Spleen (tissue), 11 donors: ENCODE measurements at regions not wholly inside any gene's neighbourhood (a gene's known extent, or its start where the extent isn't known, plus 50 kb on each side); places are given as distances from the start of the nearest gene placed in this dataset.

Source experiments
- DNase-seq: peaks from one replicate; pipeline ENCODE4 v3.0.0-alpha.2; 2020
- H3K27ac ChIP-seq, 8 donors: fragments of 200-600 bp; sonication (generic) in 7 of 8; 1 replicate in 4 of 8; 2 replicates in 4 of 8; pipeline versions ENCODE4 v1.5.0 to v1.8.0; 2016 to 2021; ENCODE audit warnings: inconsistent platforms in 4 of 8, mild to moderate bottlenecking in 4 of 8, moderate library complexity in 1 of 8
- H3K27me3 ChIP-seq, 7 donors: fragments of 200-600 bp; sonication (generic) in 6 of 7; replicated peaks in 1 of 7; 1 replicate in 4 of 7; 2 replicates in 3 of 7; pipeline versions ENCODE4 v1.5.0 to v1.8.0; 2016 to 2021; ENCODE audit warnings: inconsistent platforms in 3 of 7, mild to moderate bottlenecking in 1 of 7
- H3K36me3 ChIP-seq, 6 donors: fragments of 200-600 bp; sonication (generic) in 5 of 6; 1 replicate in 4 of 6; 2 replicates in 2 of 6; pipeline versions ENCODE4 v1.5.0 to v1.8.0; 2016 to 2021; ENCODE audit warnings: inconsistent platforms in 2 of 6
- H3K4me1 ChIP-seq, 6 donors: fragments of 200-600 bp; sonication (generic) in 5 of 6; 1 replicate in 3 of 6; 2 replicates in 3 of 6; pipeline versions ENCODE4 v1.5.0 to v1.8.0; 2016 to 2021; ENCODE audit warnings: inconsistent platforms in 3 of 6
- H3K4me3 ChIP-seq, 8 donors: fragments of 200-600 bp; sonication (generic) in 7 of 8; 1 replicate in 4 of 8; 2 replicates in 4 of 8; pipeline versions ENCODE4 v1.5.0 to v1.8.0; 2016 to 2021; ENCODE audit warnings: inconsistent platforms in 4 of 8, mild to moderate bottlenecking in 4 of 8, moderate library complexity in 2 of 8
- H3K9me3 ChIP-seq, 8 donors: fragments of 200-600 bp; sonication (generic) in 7 of 8; 1 replicate in 4 of 8; 2 replicates in 4 of 8; pipeline versions ENCODE4 v1.5.0 to v1.8.0; 2016 to 2021; ENCODE audit warnings: inconsistent platforms in 4 of 8
- POLR2A ChIP-seq, 3 donors: fragments of 450-650 bp; IDR thresholded peaks; one replicate each; pipeline ENCODE4 v1.5.1; 2017; ENCODE audit warnings: antibody characterized with exemption in 3 of 3, mild to moderate bottlenecking in 1 of 3
- POLR2AphosphoS5 ChIP-seq, 3 donors: sonication (generic); formaldehyde crosslinking; IDR thresholded peaks; one replicate each; pipeline ENCODE4 v1.5.1; 2017; ENCODE audit warnings: antibody characterized with exemption in 3 of 3
- WGBS, 5 donors: extraction: QIAGEN DNeasy Blood & Tissue Kit in 3 of 5; methylation state at CpG; one replicate each; pipeline versions ENCODE4 v1.1.5 to v1.1.7; 2013 to 2018; 5-methylcytosine and 5-hydroxymethylcytosine counted together
- intact Hi-C: fragments of 100-400 bp; cut with DNase I; formaldehyde crosslinking; loops from one replicate; pipeline ENCODE4 v1.15.0; 2023; ENCODE audit warnings: low total_unique reads
- TF ChIP-seq, protein P1 (sequence below), 11 experiments: fragments of 200-600 bp in 7 of 11; fragments of 450-650 bp in 4 of 11; sonication (generic) in 4 of 11; IDR thresholded peaks in 8 of 11; conservative IDR thresholded peaks in 3 of 11; 1 replicate in 7 of 11; 2 replicates in 4 of 11; pipeline versions ENCODE4 v1.4.0 to v1.8.0; 2016 to 2021; ENCODE audit warnings: antibody characterized with exemption in 11 of 11, inconsistent platforms in 4 of 11, mild to moderate bottlenecking in 1 of 11
- donor health status: healthy with polysubstance abuse.
- donor health status: DM: no; HTN: no; CAD: no; lungs with moderate emphysema.
- donor health status: DM: no; HTN: no; CAD: no.
- donor health status: Bipolar disorder and iron deficiency.
- donor health status: healthy.
- donor health status: DM: no; HTN: no; CAD: no.
- donor health status: DM: yes; HTN: yes; CAD: no.

DNA sequence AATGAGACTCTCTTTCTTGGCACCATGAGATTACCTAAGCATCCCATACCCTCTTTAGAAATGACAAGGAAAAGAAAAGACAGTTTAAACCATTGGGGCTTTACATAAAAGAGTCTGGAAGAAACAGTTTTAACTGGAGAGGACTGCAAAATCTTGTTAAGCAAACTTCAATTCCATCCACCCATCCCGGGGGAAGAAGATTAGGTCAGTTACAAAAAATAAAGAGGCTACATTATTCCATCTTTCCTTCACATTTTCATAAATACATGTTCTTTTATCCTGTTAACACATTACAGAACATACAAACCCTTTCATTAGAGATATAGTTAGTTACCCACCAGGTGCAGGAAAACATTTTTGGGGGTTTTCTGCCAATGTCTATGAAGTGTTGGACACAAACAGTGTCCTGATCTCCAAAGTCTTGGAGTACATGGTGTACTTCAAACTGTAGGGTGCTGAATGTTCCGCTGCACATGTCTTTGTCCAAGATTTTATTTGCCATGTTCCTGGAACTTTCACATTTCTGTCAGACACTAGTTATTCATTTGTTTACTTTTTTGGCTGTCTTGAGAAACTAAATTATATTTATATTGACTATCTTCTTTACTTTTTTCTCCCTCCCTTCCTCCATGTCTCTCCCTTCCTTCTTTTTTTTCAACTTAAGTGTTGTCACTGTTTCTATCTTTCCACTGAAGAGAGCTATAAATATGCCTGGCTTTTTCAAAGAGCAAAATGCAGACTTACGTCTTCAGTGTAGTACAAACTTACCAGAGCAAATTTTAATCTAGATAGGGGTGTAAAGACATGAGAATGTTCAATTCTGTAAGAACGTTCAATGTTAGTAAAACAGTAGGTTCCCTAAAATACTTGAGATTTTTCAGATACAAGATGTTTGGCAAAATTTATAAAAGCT, 410.9 kb upstream of the PRR16 start:
- H3K4me3 ChIP-seq = no peak overlapping the region
- H3K36me3 ChIP-seq = no peaks in the 10 kb centered on the region
- no peaks in the 10 kb centered on the region for H3K9me3 ChIP-seq
- intact Hi-C loops = no loop called here
- H3K27me3 ChIP-seq = no peaks in the 10 kb centered on the region
- peak overlapping the region in 5 of 8 donors; percentile 13 to 57 (median 22) for H3K27ac ChIP-seq
- WGBS, 5 donors = 79 to 89% (median 83%) methylated on average over 4 of the region's 4 CpGs
- H3K4me1 ChIP-seq = no peaks in the 10 kb centered on the region
- TF ChIP-seq POLR2A (IDR thresholded peaks at IDR 0.05) (no peak), POLR2AphosphoS5 (IDR thresholded peaks at IDR 0.05) (no peak)
- TF ChIP-seq, protein P1, sequence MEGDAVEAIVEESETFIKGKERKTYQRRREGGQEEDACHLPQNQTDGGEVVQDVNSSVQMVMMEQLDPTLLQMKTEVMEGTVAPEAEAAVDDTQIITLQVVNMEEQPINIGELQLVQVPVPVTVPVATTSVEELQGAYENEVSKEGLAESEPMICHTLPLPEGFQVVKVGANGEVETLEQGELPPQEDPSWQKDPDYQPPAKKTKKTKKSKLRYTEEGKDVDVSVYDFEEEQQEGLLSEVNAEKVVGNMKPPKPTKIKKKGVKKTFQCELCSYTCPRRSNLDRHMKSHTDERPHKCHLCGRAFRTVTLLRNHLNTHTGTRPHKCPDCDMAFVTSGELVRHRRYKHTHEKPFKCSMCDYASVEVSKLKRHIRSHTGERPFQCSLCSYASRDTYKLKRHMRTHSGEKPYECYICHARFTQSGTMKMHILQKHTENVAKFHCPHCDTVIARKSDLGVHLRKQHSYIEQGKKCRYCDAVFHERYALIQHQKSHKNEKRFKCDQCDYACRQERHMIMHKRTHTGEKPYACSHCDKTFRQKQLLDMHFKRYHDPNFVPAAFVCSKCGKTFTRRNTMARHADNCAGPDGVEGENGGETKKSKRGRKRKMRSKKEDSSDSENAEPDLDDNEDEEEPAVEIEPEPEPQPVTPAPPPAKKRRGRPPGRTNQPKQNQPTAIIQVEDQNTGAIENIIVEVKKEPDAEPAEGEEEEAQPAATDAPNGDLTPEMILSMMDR (IDR thresholded peaks at IDR 0.05 in 8 of 11, conservative IDR thresholded peaks at IDR 0.05 in 3 of 11) = no peak
- DNase-seq = no peak

DNA sequence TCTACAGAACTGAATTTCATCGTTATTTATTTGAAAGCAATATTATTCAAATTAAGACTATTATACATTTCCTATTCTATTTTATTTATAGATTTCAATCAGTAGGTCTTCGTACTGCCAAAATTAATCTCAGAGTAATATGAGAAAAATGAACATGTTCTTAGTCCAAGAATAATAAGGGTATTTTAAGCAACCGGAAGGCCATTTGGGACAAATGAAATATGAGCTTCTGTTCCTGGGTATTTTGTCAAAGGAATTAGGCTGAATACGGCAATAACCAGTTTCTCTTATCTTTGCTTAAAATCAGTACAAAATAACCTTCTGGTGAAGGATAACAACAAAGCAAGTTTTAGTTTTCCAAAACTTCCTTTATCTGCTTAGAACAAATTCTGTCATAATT, 410.3 kb upstream of the PRR16 start:
- Histone ChIP-seq H3K27me3 (no peaks in the 10 kb centered on the region), H3K27ac (peak overlapping the region in 4 of 8 donors; percentile 21 to 57 (median 28)), H3K36me3 (no peaks in the 10 kb centered on the region), H3K9me3 (no peaks in the 10 kb centered on the region), H3K4me3 (no peak overlapping the region), H3K4me1 (no peaks in the 10 kb centered on the region)
- TF ChIP-seq, protein P1 (IDR thresholded peaks at IDR 0.05 in 8 of 11, conservative IDR thresholded peaks at IDR 0.05 in 3 of 11) = no peak
- TF ChIP-seq POLR2A (IDR thresholded peaks at IDR 0.05) (no peak), POLR2AphosphoS5 (IDR thresholded peaks at IDR 0.05) (no peak)
- intact Hi-C loops = no loop called here
- WGBS, 5 donors = 63 to 80% (median 75%) methylated on average over 4 of the region's 4 CpGs
- DNase-seq = no peak

DNA sequence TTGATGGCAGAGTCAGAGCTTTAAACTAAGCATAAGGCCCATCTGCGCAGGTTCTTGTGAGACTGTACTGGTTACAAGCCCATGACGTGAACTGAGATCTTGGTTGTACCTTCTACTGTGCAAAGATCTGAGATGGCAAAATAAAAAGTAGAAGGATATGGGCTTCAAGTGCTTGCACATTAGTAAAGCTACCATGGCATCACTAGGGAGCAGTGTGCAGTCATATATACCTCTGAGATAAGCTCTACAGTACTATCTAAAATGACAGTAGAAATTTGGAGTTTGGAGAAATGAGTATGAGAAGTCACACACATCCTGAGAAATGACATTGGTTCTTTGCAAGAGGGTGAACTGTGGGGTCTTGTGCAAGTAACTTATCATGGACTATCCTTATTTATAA, 408.2 kb upstream of the PRR16 start:
- H3K4me3 ChIP-seq = no peak overlapping the region
- H3K27ac ChIP-seq = no peak overlapping the region
- H3K4me1 ChIP-seq = no peaks in the 10 kb centered on the region
- H3K9me3 ChIP-seq = no peaks in the 10 kb centered on the region
- intact Hi-C loops = no loop called here
- no peaks in the 10 kb centered on the region for H3K36me3 ChIP-seq
- 84 to 95% (median 93%) methylated on average over 2 of the region's 2 CpGs for WGBS, 5 donors
- no peaks in the 10 kb centered on the region for H3K27me3 ChIP-seq
- no peak for DNase-seq
- no peak for TF ChIP-seq POLR2A (IDR thresholded peaks at IDR 0.05)
- TF ChIP-seq, protein P1 (IDR thresholded peaks at IDR 0.05 in 8 of 11, conservative IDR thresholded peaks at IDR 0.05 in 3 of 11) = peak in 2 of 11 experiments; percentile 7 to 9
- TF ChIP-seq POLR2AphosphoS5 (IDR thresholded peaks at IDR 0.05) = no peak

DNA sequence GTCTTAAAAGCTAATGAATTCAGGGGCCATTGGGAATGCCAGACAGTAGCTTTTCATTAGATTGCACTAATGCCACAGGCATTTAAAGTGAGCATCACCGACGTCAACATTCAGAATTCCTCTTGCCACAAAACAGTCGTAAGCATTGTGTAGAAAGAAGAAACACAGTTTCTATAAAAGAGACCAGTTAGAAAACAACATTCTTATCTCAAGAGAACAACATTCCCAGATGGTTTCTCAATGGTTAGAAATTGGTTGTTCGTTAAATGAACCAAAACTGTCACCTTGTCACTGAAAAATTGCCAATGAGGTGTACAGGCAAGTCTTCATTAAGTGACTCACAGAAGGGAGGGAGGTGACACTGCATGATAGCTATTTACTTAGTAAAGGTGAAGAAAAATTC, 401.6 kb upstream of the PRR16 start:
- Histone ChIP-seq H3K9me3 (no peaks in the 10 kb centered on the region), H3K27ac (no peak overlapping the region), H3K4me1 (no peaks in the 10 kb centered on the region), H3K4me3 (no peak overlapping the region), H3K27me3 (no peaks in the 10 kb centered on the region), H3K36me3 (no peaks in the 10 kb centered on the region)
- TF ChIP-seq, protein P1 (IDR thresholded peaks at IDR 0.05 in 8 of 11, conservative IDR thresholded peaks at IDR 0.05 in 3 of 11) = no peak
- no peak for TF ChIP-seq POLR2A (IDR thresholded peaks at IDR 0.05)
- TF ChIP-seq POLR2AphosphoS5 (IDR thresholded peaks at IDR 0.05) = no peak
- intact Hi-C loops = no loop called here
- DNase-seq = no peak
- 69 to 94% (median 81%) methylated on average over 4 of the region's 4 CpGs for WGBS, 5 donors
